ENCODE measurements at regions not wholly inside any gene's neighbourhood (a gene's known extent, or its start where the extent isn't known, plus 50 kb on each side); places are given as distances from the start of the nearest gene placed in this dataset.

DNA sequence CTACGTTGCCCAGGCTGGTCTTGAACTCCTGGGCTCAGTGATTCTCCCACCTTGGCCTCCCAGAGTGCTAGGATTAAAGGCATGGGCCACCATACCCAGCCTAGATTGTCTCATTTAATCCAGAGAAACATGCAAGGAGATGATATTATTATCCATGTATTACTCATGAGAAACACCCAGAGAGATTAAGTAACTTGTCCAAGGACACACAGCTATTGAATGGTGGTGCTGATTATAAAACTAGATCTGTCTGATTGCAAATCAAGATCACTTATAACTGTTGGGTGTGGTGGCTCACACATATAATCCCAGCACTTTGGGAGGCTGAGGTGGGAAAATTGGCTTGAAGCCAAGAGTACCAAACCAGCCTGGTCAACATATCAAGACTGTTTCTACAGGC is 94.4 kb upstream of the ZNF217 start:
- TF ChIP-seq RXRA (IDR thresholded peaks at IDR 0.05) (no peak), EGR1 (IDR thresholded peaks at IDR 0.05; ENCODE audit: low read depth in 2 of 2) (no peak), JUND (IDR thresholded peaks at IDR 0.05) (no peak), TAF1 (conservative IDR thresholded peaks at IDR 0.05) (no peak), HNF4G (IDR thresholded peaks at IDR 0.05) (no peak), RAD21 (IDR thresholded peaks at IDR 0.05) (no peak), NR2F2 (IDR thresholded peaks at IDR 0.05) (no peak), FOXA2 (IDR thresholded peaks at IDR 0.05) (no peak)
- TF ChIP-seq, protein P1, sequence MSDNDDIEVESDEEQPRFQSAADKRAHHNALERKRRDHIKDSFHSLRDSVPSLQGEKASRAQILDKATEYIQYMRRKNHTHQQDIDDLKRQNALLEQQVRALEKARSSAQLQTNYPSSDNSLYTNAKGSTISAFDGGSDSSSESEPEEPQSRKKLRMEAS (IDR thresholded peaks at IDR 0.05): no peak
- TF ChIP-seq, protein P2, sequence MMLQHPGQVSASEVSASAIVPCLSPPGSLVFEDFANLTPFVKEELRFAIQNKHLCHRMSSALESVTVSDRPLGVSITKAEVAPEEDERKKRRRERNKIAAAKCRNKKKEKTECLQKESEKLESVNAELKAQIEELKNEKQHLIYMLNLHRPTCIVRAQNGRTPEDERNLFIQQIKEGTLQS (IDR thresholded peaks at IDR 0.05): no peak
- TF ChIP-seq, protein P3, sequence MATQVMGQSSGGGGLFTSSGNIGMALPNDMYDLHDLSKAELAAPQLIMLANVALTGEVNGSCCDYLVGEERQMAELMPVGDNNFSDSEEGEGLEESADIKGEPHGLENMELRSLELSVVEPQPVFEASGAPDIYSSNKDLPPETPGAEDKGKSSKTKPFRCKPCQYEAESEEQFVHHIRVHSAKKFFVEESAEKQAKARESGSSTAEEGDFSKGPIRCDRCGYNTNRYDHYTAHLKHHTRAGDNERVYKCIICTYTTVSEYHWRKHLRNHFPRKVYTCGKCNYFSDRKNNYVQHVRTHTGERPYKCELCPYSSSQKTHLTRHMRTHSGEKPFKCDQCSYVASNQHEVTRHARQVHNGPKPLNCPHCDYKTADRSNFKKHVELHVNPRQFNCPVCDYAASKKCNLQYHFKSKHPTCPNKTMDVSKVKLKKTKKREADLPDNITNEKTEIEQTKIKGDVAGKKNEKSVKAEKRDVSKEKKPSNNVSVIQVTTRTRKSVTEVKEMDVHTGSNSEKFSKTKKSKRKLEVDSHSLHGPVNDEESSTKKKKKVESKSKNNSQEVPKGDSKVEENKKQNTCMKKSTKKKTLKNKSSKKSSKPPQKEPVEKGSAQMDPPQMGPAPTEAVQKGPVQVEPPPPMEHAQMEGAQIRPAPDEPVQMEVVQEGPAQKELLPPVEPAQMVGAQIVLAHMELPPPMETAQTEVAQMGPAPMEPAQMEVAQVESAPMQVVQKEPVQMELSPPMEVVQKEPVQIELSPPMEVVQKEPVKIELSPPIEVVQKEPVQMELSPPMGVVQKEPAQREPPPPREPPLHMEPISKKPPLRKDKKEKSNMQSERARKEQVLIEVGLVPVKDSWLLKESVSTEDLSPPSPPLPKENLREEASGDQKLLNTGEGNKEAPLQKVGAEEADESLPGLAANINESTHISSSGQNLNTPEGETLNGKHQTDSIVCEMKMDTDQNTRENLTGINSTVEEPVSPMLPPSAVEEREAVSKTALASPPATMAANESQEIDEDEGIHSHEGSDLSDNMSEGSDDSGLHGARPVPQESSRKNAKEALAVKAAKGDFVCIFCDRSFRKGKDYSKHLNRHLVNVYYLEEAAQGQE (IDR thresholded peaks at IDR 0.05): no peak
- TF ChIP-seq, protein P4, sequence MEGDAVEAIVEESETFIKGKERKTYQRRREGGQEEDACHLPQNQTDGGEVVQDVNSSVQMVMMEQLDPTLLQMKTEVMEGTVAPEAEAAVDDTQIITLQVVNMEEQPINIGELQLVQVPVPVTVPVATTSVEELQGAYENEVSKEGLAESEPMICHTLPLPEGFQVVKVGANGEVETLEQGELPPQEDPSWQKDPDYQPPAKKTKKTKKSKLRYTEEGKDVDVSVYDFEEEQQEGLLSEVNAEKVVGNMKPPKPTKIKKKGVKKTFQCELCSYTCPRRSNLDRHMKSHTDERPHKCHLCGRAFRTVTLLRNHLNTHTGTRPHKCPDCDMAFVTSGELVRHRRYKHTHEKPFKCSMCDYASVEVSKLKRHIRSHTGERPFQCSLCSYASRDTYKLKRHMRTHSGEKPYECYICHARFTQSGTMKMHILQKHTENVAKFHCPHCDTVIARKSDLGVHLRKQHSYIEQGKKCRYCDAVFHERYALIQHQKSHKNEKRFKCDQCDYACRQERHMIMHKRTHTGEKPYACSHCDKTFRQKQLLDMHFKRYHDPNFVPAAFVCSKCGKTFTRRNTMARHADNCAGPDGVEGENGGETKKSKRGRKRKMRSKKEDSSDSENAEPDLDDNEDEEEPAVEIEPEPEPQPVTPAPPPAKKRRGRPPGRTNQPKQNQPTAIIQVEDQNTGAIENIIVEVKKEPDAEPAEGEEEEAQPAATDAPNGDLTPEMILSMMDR (IDR thresholded peaks at IDR 0.05; ENCODE audit: low read depth, low read length, missing input control): no peak

DNA sequence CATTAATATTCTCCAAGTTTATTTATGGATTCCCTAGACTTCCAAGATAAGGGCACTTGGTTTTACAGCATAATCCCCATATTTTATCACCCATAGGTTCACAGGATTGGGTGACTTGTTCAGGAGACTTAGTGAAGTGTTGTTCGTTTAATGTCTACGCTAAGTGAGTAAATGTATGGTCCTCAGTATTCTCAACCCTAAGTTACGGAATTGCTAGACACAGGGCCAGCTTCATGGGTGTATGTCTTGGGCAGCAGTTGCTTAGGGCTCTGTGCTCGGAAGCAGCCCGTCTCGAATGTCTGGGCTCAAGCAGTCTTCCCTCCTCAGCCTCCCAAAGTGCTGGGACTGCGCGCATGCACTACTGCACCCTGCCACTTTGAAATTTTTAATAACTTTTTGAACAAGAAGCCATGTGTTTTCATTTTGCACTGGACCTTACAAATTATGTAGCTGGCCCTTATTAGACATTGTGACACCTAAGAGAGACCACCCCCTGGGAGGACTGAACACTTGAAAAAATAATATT is 91.5 kb upstream of the ZNF217 start:
- H3K27me3 ChIP-seq (ENCODE audit: control insufficient read depth in 4 of 4, insufficient read depth in 4 of 4, low read length in 3 of 4): no peaks in the 10 kb centered on the region
- H3K4me3 ChIP-seq (ENCODE audit: low read depth in 1 of 3, low read length in 3 of 3): no peak overlapping the region
- DNase-seq (ENCODE audit: low spot score): no peak
- H3K9ac ChIP-seq (ENCODE audit: low read depth in 1 of 2, low read length in 2 of 2): no peak overlapping the region
- WGBS: 98% methylated on average over 8 of the region's 8 CpGs
- no peak overlapping the region for H3K27ac ChIP-seq (ENCODE audit: low read depth in 1 of 2, low read length in 2 of 2)
- peaks cover 0 to under 1% (median 0%) of the 10 kb centered on the region in 4 donors for H3K4me1 ChIP-seq (ENCODE audit: control insufficient read depth in 4 of 4, insufficient read depth in 4 of 4, low read length in 3 of 4)
- H3K36me3 ChIP-seq (ENCODE audit: control insufficient read depth in 4 of 4, insufficient read depth in 3 of 4, low read depth in 1 of 4, low read length in 3 of 4): no peaks in the 10 kb centered on the region
- no peaks in the 10 kb centered on the region for H3K9me3 ChIP-seq (ENCODE audit: control insufficient read depth in 4 of 4, low read length in 3 of 4)
- no peak for TF ChIP-seq YY1 (IDR thresholded peaks at IDR 0.05)
- no peak for TF ChIP-seq TAF1 (conservative IDR thresholded peaks at IDR 0.05)
- no peak for TF ChIP-seq NR2F2 (IDR thresholded peaks at IDR 0.05)
- no peak for TF ChIP-seq SP1 (IDR thresholded peaks at IDR 0.05)
- TF ChIP-seq, protein P5, sequence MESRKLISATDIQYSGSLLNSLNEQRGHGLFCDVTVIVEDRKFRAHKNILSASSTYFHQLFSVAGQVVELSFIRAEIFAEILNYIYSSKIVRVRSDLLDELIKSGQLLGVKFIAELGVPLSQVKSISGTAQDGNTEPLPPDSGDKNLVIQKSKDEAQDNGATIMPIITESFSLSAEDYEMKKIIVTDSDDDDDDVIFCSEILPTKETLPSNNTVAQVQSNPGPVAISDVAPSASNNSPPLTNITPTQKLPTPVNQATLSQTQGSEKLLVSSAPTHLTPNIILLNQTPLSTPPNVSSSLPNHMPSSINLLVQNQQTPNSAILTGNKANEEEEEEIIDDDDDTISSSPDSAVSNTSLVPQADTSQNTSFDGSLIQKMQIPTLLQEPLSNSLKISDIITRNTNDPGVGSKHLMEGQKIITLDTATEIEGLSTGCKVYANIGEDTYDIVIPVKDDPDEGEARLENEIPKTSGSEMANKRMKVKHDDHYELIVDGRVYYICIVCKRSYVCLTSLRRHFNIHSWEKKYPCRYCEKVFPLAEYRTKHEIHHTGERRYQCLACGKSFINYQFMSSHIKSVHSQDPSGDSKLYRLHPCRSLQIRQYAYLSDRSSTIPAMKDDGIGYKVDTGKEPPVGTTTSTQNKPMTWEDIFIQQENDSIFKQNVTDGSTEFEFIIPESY (IDR thresholded peaks at IDR 0.05): no peak
- TF ChIP-seq, protein P3 (IDR thresholded peaks at IDR 0.05): no peak
- TF ChIP-seq RXRA (IDR thresholded peaks at IDR 0.05): no peak
- TF ChIP-seq FOXA2 (IDR thresholded peaks at IDR 0.05): no peak
- TF ChIP-seq, protein P2 (IDR thresholded peaks at IDR 0.05): no peak

More for the DNA sequence above, 94.4 kb upstream of the ZNF217 start:
- H3K27me3 ChIP-seq (ENCODE audit: control insufficient read depth in 4 of 4, insufficient read depth in 4 of 4, low read length in 3 of 4): no peaks in the 10 kb centered on the region
- H3K27ac ChIP-seq (ENCODE audit: low read depth in 1 of 2, low read length in 2 of 2): no peak overlapping the region
- DNase-seq (ENCODE audit: low spot score): no peak
- WGBS: 96% methylated on average over 1 of the region's 1 CpG
- no peaks in the 10 kb centered on the region for H3K36me3 ChIP-seq (ENCODE audit: control insufficient read depth in 4 of 4, insufficient read depth in 3 of 4, low read depth in 1 of 4, low read length in 3 of 4)
- no peaks in the 10 kb centered on the region for H3K9me3 ChIP-seq (ENCODE audit: control insufficient read depth in 4 of 4, low read length in 3 of 4)
- no peak overlapping the region for H3K9ac ChIP-seq (ENCODE audit: low read depth in 1 of 2, low read length in 2 of 2)
- H3K4me1 ChIP-seq (ENCODE audit: control insufficient read depth in 4 of 4, insufficient read depth in 4 of 4, low read length in 3 of 4): no peaks in the 10 kb centered on the region
- no peak overlapping the region for H3K4me3 ChIP-seq (ENCODE audit: low read depth in 1 of 3, low read length in 3 of 3)

All from liver (tissue), 8 donors.